Stimulated activated CD4-positive, alpha-beta T cell treated with anti-CD3 and anti-CD28 coated beads, Interleukin-2, amount 100 ng/mL, for 4 hours (primary cell): ENCODE measurements at regions not wholly inside any gene's neighbourhood (a gene's known extent, or its start where the extent isn't known, plus 50 kb on each side); places are given as distances from the start of the nearest gene placed in this dataset.
"Not testable (repeated sequence)": the region's sequence is repeated elsewhere in the genome, so short reads cannot be mapped to it uniquely, and the experiment has no call there.

Source experiments
- DNase-seq: peaks from one replicate; pipeline ENCODE4 v3.0.0-alpha.2; 2020; ENCODE audit warnings: low read depth

GRCh38 chr19:37303591-37304171, 67.2 kb upstream of the ZNF527 start:
- DNase-seq = no peak

- DNase-seq = no peak
Observed at GRCh38 chr19:37304190-37304883, 66.6 kb upstream of the ZNF527 start.

- no peak for DNase-seq
Observed at GRCh38 chr19:37304884-37305255, 66.0 kb upstream of the ZNF527 start.

GRCh38 chr19:37306383-37306963, 64.4 kb upstream of the ZNF527 start:
- DNase-seq = no peak

GRCh38 chr19:37309834-37310575, 60.9 kb upstream of the ZNF527 start:
- no peak for DNase-seq

- DNase-seq = peak; percentile 48
Observed at GRCh38 chr19:37312531-37313334, 58.2 kb upstream of the ZNF527 start.

- no peak for DNase-seq
Observed at GRCh38 chr19:37313335-37313627, 57.6 kb upstream of the ZNF527 start.

- DNase-seq = peak; percentile 86
Observed at GRCh38 chr19:37317403-37318209, 53.3 kb upstream of the ZNF527 start.

- DNase-seq = not testable (repeated sequence)
Observed at GRCh38 chr19:37320988-37321387, 49.9 kb upstream of the ZNF527 start.
